ENCODE measurements at regions not wholly inside any gene's neighbourhood (a gene's known extent, or its start where the extent isn't known, plus 50 kb on each side); places are given as distances from the start of the nearest gene placed in this dataset.

DNA sequence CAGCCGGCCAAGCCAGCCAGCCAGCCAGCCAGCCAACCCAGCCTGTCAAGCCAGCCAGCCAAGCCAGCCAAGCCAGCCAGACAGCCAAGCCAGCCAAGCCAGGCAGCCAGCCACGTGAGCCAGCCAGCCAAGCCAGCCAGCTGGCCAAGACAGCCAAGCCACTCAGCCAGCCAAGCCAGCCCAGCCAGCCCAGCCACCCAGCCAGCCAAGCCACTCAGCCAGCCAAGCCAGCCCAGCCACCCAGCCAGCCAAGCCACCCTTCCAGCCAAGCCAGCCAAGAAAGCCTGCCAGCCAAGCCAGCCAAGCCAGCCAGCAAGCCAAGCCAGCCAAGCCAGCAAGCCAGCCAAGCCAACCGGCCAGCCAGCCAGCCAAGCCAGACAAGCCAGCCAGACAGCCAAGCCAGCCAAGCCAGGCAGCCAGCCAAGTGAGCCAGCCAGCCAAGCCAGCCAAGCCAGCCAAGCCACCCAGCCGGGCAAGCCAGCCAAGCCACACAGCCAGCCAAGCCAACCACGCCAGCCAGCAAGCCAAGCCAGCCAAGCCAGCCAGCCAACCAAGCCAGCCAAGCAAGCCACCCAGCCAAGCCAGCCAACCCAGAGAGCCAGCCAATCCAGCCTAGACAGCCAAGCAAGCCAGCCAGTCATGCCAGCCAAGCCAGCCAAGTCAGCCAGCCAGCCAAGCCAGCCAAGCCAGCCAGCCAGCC is 199.5 kb downstream of the GOLGA6L6 start:
- H3K4me3 Mint-ChIP-seq = no peak overlapping the region
- Histone ChIP-seq H3K79me2 (ENCODE audit: control insufficient read depth, insufficient read depth, low read length) (no peaks in the 10 kb centered on the region), H4K20me1 (ENCODE audit: control insufficient read depth, insufficient read depth, low read length, poor library complexity, severe bottlenecking) (no peaks in the 10 kb centered on the region), H2AFZ (ENCODE audit: insufficient read depth, low read depth, low read length, poor library complexity, severe bottlenecking) (no peak overlapping the region), H3K4me2 (replicated peaks; ENCODE audit: low read depth, low read length, poor library complexity, severe bottlenecking) (no peak overlapping the region), H3K4me3 (ENCODE audit: control extremely low read depth in 1 of 5, extremely low read depth in 1 of 5, insufficient read depth in 1 of 5, low read depth in 2 of 5, low read length in 4 of 5) (no peak overlapping the region), H3K9ac (ENCODE audit: low read length) (no peak overlapping the region), H3K27me3 (replicated peaks in 1 of 4; ENCODE audit: control extremely low read depth in 1 of 4, control insufficient read depth in 3 of 4, insufficient read depth in 4 of 4, low read length in 3 of 4) (no peaks in the 10 kb centered on the region), H3K9me3 (ENCODE audit: control extremely low read depth in 1 of 3, control insufficient read depth in 2 of 3, insufficient read depth in 1 of 3, low read length in 2 of 3) (peaks cover 2 to 70% (median 10%) of the 10 kb centered on the region in 3 donors), H3K36me3 (replicated peaks in 1 of 2; ENCODE audit: control extremely low read depth in 1 of 2, control insufficient read depth in 1 of 2, extremely low read depth in 1 of 2, insufficient read depth in 2 of 2, low read length in 1 of 2) (no peaks in the 10 kb centered on the region), H3K27ac (ENCODE audit: low read length in 2 of 2) (no peak overlapping the region), H3K4me1 (ENCODE audit: control insufficient read depth in 2 of 2, insufficient read depth in 2 of 2, low read length in 2 of 2) (no peaks in the 10 kb centered on the region)
- intact Hi-C loops (cut with micrococcal nuclease) = no loop called here
- no peak overlapping the region for H3K27ac Mint-ChIP-seq
- CTCF ChIA-PET = no interaction called here
- WGBS (ENCODE audit: insufficient coverage) = 69% methylated on average over 5 of the region's 5 CpGs
- no peaks in the 10 kb centered on the region for H3K4me1 Mint-ChIP-seq
- peaks cover 2% of the 10 kb centered on the region for H3K9me3 Mint-ChIP-seq (ENCODE audit: insufficient read depth)
- no peak for TF ChIP-seq EZH2 (IDR thresholded peaks at IDR 0.05; ENCODE audit: borderline replicate concordance, insufficient read depth, low read depth, low read length, poor library complexity, severe bottlenecking)
- TF ChIP-seq, protein P1, sequence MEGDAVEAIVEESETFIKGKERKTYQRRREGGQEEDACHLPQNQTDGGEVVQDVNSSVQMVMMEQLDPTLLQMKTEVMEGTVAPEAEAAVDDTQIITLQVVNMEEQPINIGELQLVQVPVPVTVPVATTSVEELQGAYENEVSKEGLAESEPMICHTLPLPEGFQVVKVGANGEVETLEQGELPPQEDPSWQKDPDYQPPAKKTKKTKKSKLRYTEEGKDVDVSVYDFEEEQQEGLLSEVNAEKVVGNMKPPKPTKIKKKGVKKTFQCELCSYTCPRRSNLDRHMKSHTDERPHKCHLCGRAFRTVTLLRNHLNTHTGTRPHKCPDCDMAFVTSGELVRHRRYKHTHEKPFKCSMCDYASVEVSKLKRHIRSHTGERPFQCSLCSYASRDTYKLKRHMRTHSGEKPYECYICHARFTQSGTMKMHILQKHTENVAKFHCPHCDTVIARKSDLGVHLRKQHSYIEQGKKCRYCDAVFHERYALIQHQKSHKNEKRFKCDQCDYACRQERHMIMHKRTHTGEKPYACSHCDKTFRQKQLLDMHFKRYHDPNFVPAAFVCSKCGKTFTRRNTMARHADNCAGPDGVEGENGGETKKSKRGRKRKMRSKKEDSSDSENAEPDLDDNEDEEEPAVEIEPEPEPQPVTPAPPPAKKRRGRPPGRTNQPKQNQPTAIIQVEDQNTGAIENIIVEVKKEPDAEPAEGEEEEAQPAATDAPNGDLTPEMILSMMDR (IDR thresholded peaks at IDR 0.05) = no peak
- H3K27me3 Mint-ChIP-seq = no peaks in the 10 kb centered on the region
- ATAC-seq (ENCODE audit: low read depth) (no peak), DNase-seq (peak; percentile 26)
- POLR2A ChIA-PET = no interaction called here

DNA sequence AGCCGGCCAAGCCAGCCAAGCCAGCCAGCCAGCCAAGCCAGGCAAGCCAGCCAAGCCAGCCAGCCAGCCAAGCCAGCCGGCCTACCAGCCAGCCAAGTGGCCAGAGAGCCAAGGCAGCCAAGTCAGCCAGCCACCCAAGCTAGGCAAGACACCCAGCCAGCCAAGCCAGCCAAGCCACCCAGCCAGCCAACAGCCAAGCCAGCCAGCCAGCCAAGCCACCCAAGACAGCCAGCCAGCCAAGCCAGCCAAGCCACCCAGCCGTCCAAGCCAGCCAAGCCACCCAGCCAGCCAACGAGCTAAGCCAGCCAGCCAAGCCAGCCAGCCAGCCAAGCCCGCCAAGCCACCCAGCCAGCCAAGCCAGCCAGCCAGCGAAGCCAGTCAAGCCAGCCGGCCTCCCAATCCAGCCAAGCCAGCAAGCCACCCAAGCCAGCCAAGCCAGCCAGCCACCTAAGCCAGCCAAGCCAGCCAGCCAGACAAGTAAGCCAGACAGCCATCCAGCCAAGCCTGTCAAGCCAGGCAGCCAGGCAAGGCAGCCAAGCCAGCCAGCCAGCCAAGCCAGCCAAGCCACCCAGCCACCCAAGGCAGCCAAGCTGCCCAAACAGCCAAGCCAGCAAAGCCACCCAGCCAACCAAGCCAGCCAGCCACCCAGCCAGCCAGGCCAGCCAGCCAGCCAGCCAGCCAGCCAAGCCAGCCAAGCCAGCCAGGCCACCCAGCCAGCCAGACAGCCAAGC is 200.5 kb downstream of the GOLGA6L6 start:
- Histone ChIP-seq H3K27me3 (replicated peaks in 1 of 4; ENCODE audit: control extremely low read depth in 1 of 4, control insufficient read depth in 3 of 4, insufficient read depth in 4 of 4, low read length in 3 of 4) (no peaks in the 10 kb centered on the region), H3K36me3 (replicated peaks in 1 of 2; ENCODE audit: control extremely low read depth in 1 of 2, control insufficient read depth in 1 of 2, extremely low read depth in 1 of 2, insufficient read depth in 2 of 2, low read length in 1 of 2) (no peaks in the 10 kb centered on the region), H3K9ac (ENCODE audit: low read length) (no peak overlapping the region), H3K4me3 (ENCODE audit: control extremely low read depth in 1 of 5, extremely low read depth in 1 of 5, insufficient read depth in 1 of 5, low read depth in 2 of 5, low read length in 4 of 5) (no peak overlapping the region), H3K79me2 (ENCODE audit: control insufficient read depth, insufficient read depth, low read length) (no peaks in the 10 kb centered on the region), H3K4me2 (replicated peaks; ENCODE audit: low read depth, low read length, poor library complexity, severe bottlenecking) (no peak overlapping the region), H3K4me1 (ENCODE audit: control insufficient read depth in 2 of 2, insufficient read depth in 2 of 2, low read length in 2 of 2) (no peaks in the 10 kb centered on the region), H4K20me1 (ENCODE audit: control insufficient read depth, insufficient read depth, low read length, poor library complexity, severe bottlenecking) (no peaks in the 10 kb centered on the region), H3K27ac (ENCODE audit: low read length in 2 of 2) (no peak overlapping the region), H3K9me3 (ENCODE audit: control extremely low read depth in 1 of 3, control insufficient read depth in 2 of 3, insufficient read depth in 1 of 3, low read length in 2 of 3) (peaks cover 2 to 64% (median 3%) of the 10 kb centered on the region in 3 donors), H2AFZ (ENCODE audit: insufficient read depth, low read depth, low read length, poor library complexity, severe bottlenecking) (no peak overlapping the region)
- ATAC-seq (ENCODE audit: low read depth) (no peak), DNase-seq (peak; percentile 39)
- POLR2A ChIA-PET = no interaction called here
- H3K4me1 Mint-ChIP-seq = no peaks in the 10 kb centered on the region
- intact Hi-C loops (cut with micrococcal nuclease) = no loop called here
- H3K4me3 Mint-ChIP-seq = no peak overlapping the region
- 74% methylated on average over 7 of the region's 7 CpGs for WGBS (ENCODE audit: insufficient coverage)
- TF ChIP-seq, protein P1 (IDR thresholded peaks at IDR 0.05) = no peak
- TF ChIP-seq EZH2 (IDR thresholded peaks at IDR 0.05; ENCODE audit: borderline replicate concordance, insufficient read depth, low read depth, low read length, poor library complexity, severe bottlenecking) = no peak
- no peak overlapping the region for H3K27ac Mint-ChIP-seq
- H3K9me3 Mint-ChIP-seq (ENCODE audit: insufficient read depth) = peaks cover 5% of the 10 kb centered on the region
- H3K27me3 Mint-ChIP-seq = no peaks in the 10 kb centered on the region
- CTCF ChIA-PET = no interaction called here
